Astrocyte (in vitro differentiated cells and primary cell): ENCODE measurements at regions not wholly inside any gene's neighbourhood (a gene's known extent, or its start where the extent isn't known, plus 50 kb on each side); places are given as distances from the start of the nearest gene placed in this dataset.

Experiments used
- DNase-seq: peaks from one replicate; pipeline ENCODE4 v3.0.0-alpha.2; 2010; ENCODE audit warnings: low read depth
- FAIRE-seq: peaks from 2 replicates; lab custom pipeline; 2011; peaks lifted over from hg19 to GRCh38; lab: Jason Lieb, UNC
- H2AFZ ChIP-seq: 2 replicates; pipeline ENCODE4 v1.6.0; 2012; ENCODE audit warnings: low read depth, low read length, inconsistent platforms
- H3K27ac ChIP-seq: 2 replicates; pipeline ENCODE4 v1.5.1; 2011; ENCODE audit warnings: low read depth, low read length, inconsistent platforms
- H3K27me3 ChIP-seq: 2 replicates; pipeline ENCODE4 v1.6.0; 2011; ENCODE audit warnings: low read length, inconsistent platforms; ENCODE audit not compliant: insufficient read depth
- H3K36me3 ChIP-seq: 2 replicates; pipeline ENCODE4 v1.5.1; 2011; ENCODE audit warnings: low read length, inconsistent platforms; ENCODE audit not compliant: insufficient read depth
- H3K4me1 ChIP-seq: 2 replicates; pipeline ENCODE4 v1.5.1; 2011; ENCODE audit warnings: low read length, inconsistent platforms; ENCODE audit not compliant: insufficient read depth
- H3K4me2 ChIP-seq: 2 replicates; pipeline ENCODE4 v1.6.0; 2012; ENCODE audit warnings: low read length, inconsistent platforms
- H3K4me3 ChIP-seq: 2 replicates; pipeline ENCODE4 v1.5.1; 2011; ENCODE audit warnings: low read depth, mild to moderate bottlenecking, low read length, inconsistent platforms; ENCODE audit not compliant: insufficient read depth
- H3K79me2 ChIP-seq: 2 replicates; pipeline ENCODE4 v1.6.0; 2012; ENCODE audit warnings: mild to moderate bottlenecking, low read length, inconsistent platforms; ENCODE audit not compliant: insufficient read depth
- H3K9ac ChIP-seq: 2 replicates; pipeline ENCODE4 v1.6.0; 2012; ENCODE audit warnings: mild to moderate bottlenecking, low read length, inconsistent platforms
- H3K9me3 ChIP-seq: 2 replicates; pipeline ENCODE4 v1.5.1; 2012; ENCODE audit warnings: low read depth, mild to moderate bottlenecking, low read length, inconsistent platforms; ENCODE audit not compliant: insufficient read depth
- H4K20me1 ChIP-seq: 2 replicates; pipeline ENCODE4 v1.6.0; 2012; ENCODE audit warnings: low read length, inconsistent platforms; ENCODE audit not compliant: insufficient read depth
- H3K27ac Mint-ChIP-seq: one replicate; pipeline ENCODE4 v1.8.0; 2021; ENCODE audit warnings: mild to moderate bottlenecking, mixed read lengths; ENCODE audit not compliant: unreplicated experiment
- H3K27me3 Mint-ChIP-seq: one replicate; pipeline ENCODE4 v1.8.0; 2021; ENCODE audit warnings: low read depth, mixed read lengths; ENCODE audit not compliant: unreplicated experiment
- H3K36me3 Mint-ChIP-seq: one replicate; pipeline ENCODE4 v1.8.0; 2021; ENCODE audit warnings: low read depth, mixed read lengths; ENCODE audit not compliant: unreplicated experiment
- H3K4me1 Mint-ChIP-seq: one replicate; pipeline ENCODE4 v1.8.0; 2021; ENCODE audit warnings: low read depth, mixed read lengths; ENCODE audit not compliant: unreplicated experiment
- H3K4me3 Mint-ChIP-seq: one replicate; pipeline ENCODE4 v1.8.0; 2021; ENCODE audit warnings: mild to moderate bottlenecking, moderate library complexity, mixed read lengths; ENCODE audit not compliant: unreplicated experiment
- H3K9me3 Mint-ChIP-seq: one replicate; pipeline ENCODE4 v1.8.0; 2021; ENCODE audit warnings: mild to moderate bottlenecking, mixed read lengths; ENCODE audit not compliant: unreplicated experiment
- CTCF ChIP-seq: IDR thresholded peaks from 2 replicates; pipeline ENCODE4 v1.5.1; 2011; ENCODE audit warnings: low read depth, mild to moderate bottlenecking, inconsistent platforms, low read length, moderate library complexity; ENCODE audit not compliant: insufficient read depth
- EZH2 ChIP-seq: IDR thresholded peaks from 2 replicates; pipeline ENCODE4 v1.6.1; 2012; ENCODE audit warnings: mild to moderate bottlenecking, low read length, inconsistent platforms; ENCODE audit not compliant: insufficient read depth

- H3K4me1 ChIP-seq: no peaks in the 10 kb centered on the region
- no peak overlapping the region for H2AFZ ChIP-seq
- no peaks in the 10 kb centered on the region for H3K36me3 ChIP-seq
- Mint-ChIP-seq H3K27me3 (peaks cover 1% of the 10 kb centered on the region), H3K9me3 (no peaks in the 10 kb centered on the region), H3K4me3 (no peak overlapping the region), H3K27ac (no peak overlapping the region), H3K4me1 (no peaks in the 10 kb centered on the region), H3K36me3 (no peaks in the 10 kb centered on the region)
- H3K27ac ChIP-seq: no peak overlapping the region
- DNase-seq (no peak), FAIRE-seq (no peak)
- no peaks in the 10 kb centered on the region for H3K79me2 ChIP-seq
- TF ChIP-seq EZH2 (no peak), CTCF (no peak)
- H3K9me3 ChIP-seq: no peaks in the 10 kb centered on the region
- H3K9ac ChIP-seq: no peak overlapping the region
- H3K27me3 ChIP-seq: no peaks in the 10 kb centered on the region
- H4K20me1 ChIP-seq: no peaks in the 10 kb centered on the region
- H3K4me2 ChIP-seq: no peak overlapping the region
- H3K4me3 ChIP-seq: no peak overlapping the region
Measured at GRCh38 chr14:39859314-39859713, 427.1 kb upstream of the FBXO33 start.

- Histone ChIP-seq H3K36me3 (no peaks in the 10 kb centered on the region), H3K4me2 (no peak overlapping the region), H3K4me1 (no peaks in the 10 kb centered on the region), H3K27me3 (no peaks in the 10 kb centered on the region), H3K4me3 (no peak overlapping the region), H2AFZ (no peak overlapping the region), H3K27ac (no peak overlapping the region), H3K79me2 (no peaks in the 10 kb centered on the region), H3K9ac (no peak overlapping the region), H3K9me3 (no peaks in the 10 kb centered on the region), H4K20me1 (no peaks in the 10 kb centered on the region)
- DNase-seq: no peak
- peaks cover 1% of the 10 kb centered on the region for H3K27me3 Mint-ChIP-seq
- H3K4me1 Mint-ChIP-seq: no peaks in the 10 kb centered on the region
- no peak for FAIRE-seq
- TF ChIP-seq CTCF (no peak), EZH2 (no peak)
- no peaks in the 10 kb centered on the region for H3K36me3 Mint-ChIP-seq
- no peaks in the 10 kb centered on the region for H3K9me3 Mint-ChIP-seq
- H3K4me3 Mint-ChIP-seq: no peak overlapping the region
- no peak overlapping the region for H3K27ac Mint-ChIP-seq
Measured at GRCh38 chr14:39857376-39858055, 425.3 kb upstream of the FBXO33 start.

DNA sequence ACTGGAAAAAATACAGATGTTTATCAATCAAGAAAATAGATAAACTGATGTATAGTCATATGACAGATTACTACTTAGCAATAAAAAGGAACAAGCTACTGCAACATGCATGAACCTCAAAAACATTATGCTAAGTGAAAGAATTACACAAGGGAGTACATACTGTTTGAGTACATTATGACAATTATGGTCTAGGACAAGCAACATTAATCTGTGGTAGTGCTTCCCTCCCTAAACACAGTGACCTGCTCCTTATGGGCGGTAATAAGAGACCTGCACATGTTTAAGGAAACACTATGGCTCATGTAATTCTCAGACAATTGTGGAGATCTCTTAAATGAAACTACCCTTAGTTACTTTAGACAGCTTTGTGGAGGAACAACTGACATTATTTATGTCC lies 421.2 kb upstream of the FBXO33 start:
- H3K27ac ChIP-seq: no peak overlapping the region

More for the DNA sequence above, 421.2 kb upstream of the FBXO33 start:
- H3K4me2 ChIP-seq: no peak overlapping the region
- H3K4me1 Mint-ChIP-seq: no peaks in the 10 kb centered on the region
- no peaks in the 10 kb centered on the region for H3K36me3 ChIP-seq
- H3K27ac Mint-ChIP-seq: no peak overlapping the region
- no peaks in the 10 kb centered on the region for H3K79me2 ChIP-seq
- H4K20me1 ChIP-seq: no peaks in the 10 kb centered on the region
- H3K4me3 Mint-ChIP-seq: no peak overlapping the region
- H3K27me3 Mint-ChIP-seq: peaks cover 1% of the 10 kb centered on the region
- no peaks in the 10 kb centered on the region for H3K36me3 Mint-ChIP-seq
- H2AFZ ChIP-seq: no peak overlapping the region
- no peaks in the 10 kb centered on the region for H3K27me3 ChIP-seq
- H3K4me1 ChIP-seq: no peaks in the 10 kb centered on the region
- H3K9ac ChIP-seq: no peak overlapping the region
- DNase-seq (no peak), FAIRE-seq (no peak)
- no peaks in the 10 kb centered on the region for H3K9me3 ChIP-seq
- H3K9me3 Mint-ChIP-seq: no peaks in the 10 kb centered on the region
- no peak overlapping the region for H3K4me3 ChIP-seq
- TF ChIP-seq CTCF (no peak), EZH2 (no peak)
